Spleen (tissue), 11 donors: ENCODE measurements at regions not wholly inside any gene's neighbourhood (a gene's known extent, or its start where the extent isn't known, plus 50 kb on each side); places are given as distances from the start of the nearest gene placed in this dataset.

Experiments
- DNase-seq: peaks from one replicate; pipeline ENCODE4 v3.0.0-alpha.2; 2020
- H3K27ac ChIP-seq, 8 donors: fragments of 200-600 bp; sonication (generic) in 7 of 8; 1 replicate in 4 of 8; 2 replicates in 4 of 8; pipeline versions ENCODE4 v1.5.0 to v1.8.0; 2016 to 2021; ENCODE audit warnings: inconsistent platforms in 4 of 8, mild to moderate bottlenecking in 4 of 8, moderate library complexity in 1 of 8
- H3K27me3 ChIP-seq, 7 donors: fragments of 200-600 bp; sonication (generic) in 6 of 7; replicated peaks in 1 of 7; 1 replicate in 4 of 7; 2 replicates in 3 of 7; pipeline versions ENCODE4 v1.5.0 to v1.8.0; 2016 to 2021; ENCODE audit warnings: inconsistent platforms in 3 of 7, mild to moderate bottlenecking in 1 of 7
- H3K36me3 ChIP-seq, 6 donors: fragments of 200-600 bp; sonication (generic) in 5 of 6; 1 replicate in 4 of 6; 2 replicates in 2 of 6; pipeline versions ENCODE4 v1.5.0 to v1.8.0; 2016 to 2021; ENCODE audit warnings: inconsistent platforms in 2 of 6
- H3K4me1 ChIP-seq, 6 donors: fragments of 200-600 bp; sonication (generic) in 5 of 6; 1 replicate in 3 of 6; 2 replicates in 3 of 6; pipeline versions ENCODE4 v1.5.0 to v1.8.0; 2016 to 2021; ENCODE audit warnings: inconsistent platforms in 3 of 6
- H3K4me3 ChIP-seq, 8 donors: fragments of 200-600 bp; sonication (generic) in 7 of 8; 1 replicate in 4 of 8; 2 replicates in 4 of 8; pipeline versions ENCODE4 v1.5.0 to v1.8.0; 2016 to 2021; ENCODE audit warnings: inconsistent platforms in 4 of 8, mild to moderate bottlenecking in 4 of 8, moderate library complexity in 2 of 8
- H3K9me3 ChIP-seq, 8 donors: fragments of 200-600 bp; sonication (generic) in 7 of 8; 1 replicate in 4 of 8; 2 replicates in 4 of 8; pipeline versions ENCODE4 v1.5.0 to v1.8.0; 2016 to 2021; ENCODE audit warnings: inconsistent platforms in 4 of 8
- CTCF ChIP-seq, 11 experiments: fragments of 200-600 bp in 7 of 11; fragments of 450-650 bp in 4 of 11; sonication (generic) in 4 of 11; IDR thresholded peaks in 8 of 11; conservative IDR thresholded peaks in 3 of 11; 1 replicate in 7 of 11; 2 replicates in 4 of 11; pipeline versions ENCODE4 v1.4.0 to v1.8.0; 2016 to 2021; ENCODE audit warnings: antibody characterized with exemption in 11 of 11, inconsistent platforms in 4 of 11, mild to moderate bottlenecking in 1 of 11
- POLR2A ChIP-seq, 3 donors: fragments of 450-650 bp; IDR thresholded peaks; one replicate each; pipeline ENCODE4 v1.5.1; 2017; ENCODE audit warnings: antibody characterized with exemption in 3 of 3, mild to moderate bottlenecking in 1 of 3
- POLR2AphosphoS5 ChIP-seq, 3 donors: sonication (generic); formaldehyde crosslinking; IDR thresholded peaks; one replicate each; pipeline ENCODE4 v1.5.1; 2017; ENCODE audit warnings: antibody characterized with exemption in 3 of 3
- WGBS, 5 donors: extraction: QIAGEN DNeasy Blood & Tissue Kit in 3 of 5; methylation state at CpG; one replicate each; pipeline versions ENCODE4 v1.1.5 to v1.1.7; 2013 to 2018; 5-methylcytosine and 5-hydroxymethylcytosine counted together
- intact Hi-C: fragments of 100-400 bp; cut with DNase I; formaldehyde crosslinking; loops from one replicate; pipeline ENCODE4 v1.15.0; 2023; ENCODE audit warnings: low total_unique reads
- donor health status: healthy with polysubstance abuse.
- donor health status: DM: no; HTN: no; CAD: no; lungs with moderate emphysema.
- donor health status: DM: no; HTN: no; CAD: no.
- donor health status: Bipolar disorder and iron deficiency.
- donor health status: healthy.
- donor health status: DM: no; HTN: no; CAD: no.
- donor health status: DM: yes; HTN: yes; CAD: no.

GRCh38 chr4:29541757-29542156 is 1178.4 kb upstream of the PCDH7 start:
- Histone ChIP-seq H3K4me3 (no peak overlapping the region), H3K27ac (no peak overlapping the region), H3K36me3 (no peaks in the 10 kb centered on the region), H3K4me1 (no peaks in the 10 kb centered on the region), H3K9me3 (peaks cover 0 to 32% (median 12%) of the 10 kb centered on the region in 8 donors), H3K27me3 (no peaks in the 10 kb centered on the region)
- 81 to 94% (median 84%) methylated on average over 6 of the region's 6 CpGs for WGBS, 5 donors
- no peak for DNase-seq
- TF ChIP-seq POLR2A (IDR thresholded peaks at IDR 0.05), result no peak
- TF ChIP-seq POLR2AphosphoS5 (IDR thresholded peaks at IDR 0.05), result no peak
- TF ChIP-seq CTCF (IDR thresholded peaks at IDR 0.05 in 8 of 11, conservative IDR thresholded peaks at IDR 0.05 in 3 of 11), result no peak
- intact Hi-C loops, result no loop called here

- Histone ChIP-seq H3K36me3 (no peaks in the 10 kb centered on the region), H3K9me3 (peaks cover 0 to 16% (median 0%) of the 10 kb centered on the region in 8 donors), H3K4me3 (no peak overlapping the region), H3K27ac (no peak overlapping the region), H3K27me3 (no peaks in the 10 kb centered on the region), H3K4me1 (no peaks in the 10 kb centered on the region)
- DNase-seq, result no peak
- intact Hi-C loops, result no loop called here
- TF ChIP-seq POLR2AphosphoS5 (IDR thresholded peaks at IDR 0.05), result no peak
- TF ChIP-seq CTCF (IDR thresholded peaks at IDR 0.05 in 8 of 11, conservative IDR thresholded peaks at IDR 0.05 in 3 of 11), result no peak
- no peak for TF ChIP-seq POLR2A (IDR thresholded peaks at IDR 0.05)
Measured at GRCh38 chr4:29549342-29549741, 1170.8 kb upstream of the PCDH7 start.

GRCh38 chr4:29551821-29552220 is 1168.3 kb upstream of the PCDH7 start:
- WGBS, 5 donors, result 48 to 67% (median 63%) methylated on average over 1 of the region's 1 CpG
- DNase-seq, result no peak
- intact Hi-C loops, result no loop called here
- Histone ChIP-seq H3K4me1 (no peaks in the 10 kb centered on the region), H3K9me3 (peaks cover 0 to 7% (median 0%) of the 10 kb centered on the region in 8 donors), H3K4me3 (no peak overlapping the region), H3K27me3 (no peaks in the 10 kb centered on the region), H3K36me3 (no peaks in the 10 kb centered on the region), H3K27ac (no peak overlapping the region)
- TF ChIP-seq POLR2AphosphoS5 (IDR thresholded peaks at IDR 0.05), result no peak
- no peak for TF ChIP-seq CTCF (IDR thresholded peaks at IDR 0.05 in 8 of 11, conservative IDR thresholded peaks at IDR 0.05 in 3 of 11)
- TF ChIP-seq POLR2A (IDR thresholded peaks at IDR 0.05), result no peak

- H3K27ac ChIP-seq, result no peak overlapping the region
- WGBS, 5 donors, result 66 to 84% (median 67%) methylated on average over 1 of the region's 1 CpG
Measured at GRCh38 chr4:29553846-29554245, 1166.3 kb upstream of the PCDH7 start.

More at GRCh38 chr4:29553846-29554245, 1166.3 kb upstream of the PCDH7 start:
- intact Hi-C loops, result no loop called here
- no peaks in the 10 kb centered on the region for H3K36me3 ChIP-seq
- H3K27me3 ChIP-seq, result no peaks in the 10 kb centered on the region
- no peaks in the 10 kb centered on the region for H3K9me3 ChIP-seq
- TF ChIP-seq POLR2A (IDR thresholded peaks at IDR 0.05), result no peak
- TF ChIP-seq CTCF (IDR thresholded peaks at IDR 0.05 in 8 of 11, conservative IDR thresholded peaks at IDR 0.05 in 3 of 11), result no peak
- TF ChIP-seq POLR2AphosphoS5 (IDR thresholded peaks at IDR 0.05), result no peak
- H3K4me3 ChIP-seq, result no peak overlapping the region
- no peak for DNase-seq
- no peaks in the 10 kb centered on the region for H3K4me1 ChIP-seq
